ACHN (cell line): ENCODE measurements at regions not wholly inside any gene's neighbourhood (a gene's known extent, or its start where the extent isn't known, plus 50 kb on each side); places are given as distances from the start of the nearest gene placed in this dataset.

Experiments used
- DNase-seq: peaks from one replicate; pipeline ENCODE4 v3.0.0-alpha.2; 2015
- in situ Hi-C: cut with HindIII; loops from 2 replicates; pipeline ENCODE4 v1.10.0; 2017; ENCODE audit warnings: low sequenced_read_pairs, low pct_ligation_motif_present, low pct_unique_long_range_greater_than_20kb

DNA sequence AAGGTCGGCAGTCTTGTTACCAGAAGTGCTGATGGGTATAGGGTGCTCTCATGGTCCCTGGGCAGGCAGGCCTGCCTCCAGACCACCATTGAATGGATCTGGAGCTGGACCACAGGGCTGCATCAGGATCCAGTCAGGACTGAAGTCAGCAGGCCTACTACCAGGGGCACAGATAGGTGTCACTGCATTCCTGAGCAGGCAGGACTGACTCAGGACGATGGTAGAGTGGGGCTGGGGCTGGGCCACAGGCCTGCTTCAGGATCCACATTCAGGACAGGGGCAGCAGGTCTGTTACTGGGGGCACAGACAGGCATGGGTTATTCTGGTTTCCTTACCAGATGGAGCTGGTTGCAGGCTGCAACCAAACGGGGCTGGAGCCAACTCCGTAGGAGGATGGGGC lies 51.4 kb upstream of the MAP3K4 start:
- in situ Hi-C loops, result no loop called here
- no peak for DNase-seq
